ENCODE measurements at regions not wholly inside any gene's neighbourhood (a gene's known extent, or its start where the extent isn't known, plus 50 kb on each side); places are given as distances from the start of the nearest gene placed in this dataset.

DNA sequence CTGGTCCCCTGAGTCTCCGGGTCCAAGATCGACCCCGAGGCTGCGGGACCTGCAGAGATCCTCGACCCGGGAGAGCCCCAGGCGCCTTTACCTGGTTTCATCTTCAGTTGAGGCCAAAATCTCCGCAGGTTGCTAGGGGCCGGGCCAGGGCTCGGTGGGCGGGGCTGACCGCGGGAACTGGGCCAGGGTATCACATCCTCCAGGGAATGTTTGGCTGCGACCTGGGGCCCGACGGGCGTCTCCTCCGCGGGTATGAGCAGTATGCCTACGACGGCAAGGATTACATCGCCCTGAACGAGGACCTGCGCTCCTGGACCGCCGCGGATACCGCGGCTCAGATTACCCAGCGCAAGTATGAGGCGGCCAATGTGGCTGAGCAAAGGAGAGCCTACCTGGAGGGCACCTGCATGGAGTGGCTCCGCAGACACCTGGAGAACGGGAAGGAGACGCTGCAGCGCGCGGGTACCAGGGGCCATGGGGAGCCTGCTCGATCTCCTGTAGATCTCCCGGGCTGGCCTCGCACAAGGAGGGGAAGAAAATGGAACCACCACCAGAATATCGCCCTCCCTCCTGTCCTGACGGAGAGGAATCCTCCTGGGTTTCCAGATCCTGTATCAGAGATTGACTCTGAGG, 53.8 kb upstream of the POLR1H start:
- DNase-seq: no peak
- Histone ChIP-seq H3K27ac (ENCODE audit: low read depth in 2 of 2, low read length in 1 of 2) (no peak overlapping the region), H3K36me3 (replicated peaks in 1 of 2; ENCODE audit: control insufficient read depth in 1 of 2, insufficient read depth in 2 of 2, low read length in 1 of 2) (no peaks in the 10 kb centered on the region), H3K27me3 (ENCODE audit: insufficient read depth) (no peaks in the 10 kb centered on the region), H3K79me2 (ENCODE audit: insufficient read depth) (no peaks in the 10 kb centered on the region), H2AFZ (ENCODE audit: low read depth) (no peak overlapping the region), H3K4me1 (ENCODE audit: control insufficient read depth in 1 of 2, insufficient read depth in 2 of 2, low read depth in 1 of 2, low read length in 1 of 2) (no peaks in the 10 kb centered on the region), H3K4me3 (ENCODE audit: low read depth in 2 of 2, low read length in 1 of 2) (no peak overlapping the region), H4K20me1 (ENCODE audit: insufficient read depth) (no peaks in the 10 kb centered on the region), H3K9me3 (no peaks in the 10 kb centered on the region), H3K4me2 (no peak overlapping the region), H3K9me2 (no peaks in the 10 kb centered on the region), H3F3A (replicated peaks; ENCODE audit: insufficient read depth) (no peaks in the 10 kb centered on the region), H3K9ac (no peak overlapping the region)
- TF ChIP-seq, protein P1, sequence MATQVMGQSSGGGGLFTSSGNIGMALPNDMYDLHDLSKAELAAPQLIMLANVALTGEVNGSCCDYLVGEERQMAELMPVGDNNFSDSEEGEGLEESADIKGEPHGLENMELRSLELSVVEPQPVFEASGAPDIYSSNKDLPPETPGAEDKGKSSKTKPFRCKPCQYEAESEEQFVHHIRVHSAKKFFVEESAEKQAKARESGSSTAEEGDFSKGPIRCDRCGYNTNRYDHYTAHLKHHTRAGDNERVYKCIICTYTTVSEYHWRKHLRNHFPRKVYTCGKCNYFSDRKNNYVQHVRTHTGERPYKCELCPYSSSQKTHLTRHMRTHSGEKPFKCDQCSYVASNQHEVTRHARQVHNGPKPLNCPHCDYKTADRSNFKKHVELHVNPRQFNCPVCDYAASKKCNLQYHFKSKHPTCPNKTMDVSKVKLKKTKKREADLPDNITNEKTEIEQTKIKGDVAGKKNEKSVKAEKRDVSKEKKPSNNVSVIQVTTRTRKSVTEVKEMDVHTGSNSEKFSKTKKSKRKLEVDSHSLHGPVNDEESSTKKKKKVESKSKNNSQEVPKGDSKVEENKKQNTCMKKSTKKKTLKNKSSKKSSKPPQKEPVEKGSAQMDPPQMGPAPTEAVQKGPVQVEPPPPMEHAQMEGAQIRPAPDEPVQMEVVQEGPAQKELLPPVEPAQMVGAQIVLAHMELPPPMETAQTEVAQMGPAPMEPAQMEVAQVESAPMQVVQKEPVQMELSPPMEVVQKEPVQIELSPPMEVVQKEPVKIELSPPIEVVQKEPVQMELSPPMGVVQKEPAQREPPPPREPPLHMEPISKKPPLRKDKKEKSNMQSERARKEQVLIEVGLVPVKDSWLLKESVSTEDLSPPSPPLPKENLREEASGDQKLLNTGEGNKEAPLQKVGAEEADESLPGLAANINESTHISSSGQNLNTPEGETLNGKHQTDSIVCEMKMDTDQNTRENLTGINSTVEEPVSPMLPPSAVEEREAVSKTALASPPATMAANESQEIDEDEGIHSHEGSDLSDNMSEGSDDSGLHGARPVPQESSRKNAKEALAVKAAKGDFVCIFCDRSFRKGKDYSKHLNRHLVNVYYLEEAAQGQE (IDR thresholded peaks at IDR 0.05; ENCODE audit: low read depth, low read length): no peak
- TF ChIP-seq, protein P2, sequence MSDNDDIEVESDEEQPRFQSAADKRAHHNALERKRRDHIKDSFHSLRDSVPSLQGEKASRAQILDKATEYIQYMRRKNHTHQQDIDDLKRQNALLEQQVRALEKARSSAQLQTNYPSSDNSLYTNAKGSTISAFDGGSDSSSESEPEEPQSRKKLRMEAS (IDR thresholded peaks at IDR 0.05; ENCODE audit: low read depth): no peak
- TF ChIP-seq, protein P3, sequence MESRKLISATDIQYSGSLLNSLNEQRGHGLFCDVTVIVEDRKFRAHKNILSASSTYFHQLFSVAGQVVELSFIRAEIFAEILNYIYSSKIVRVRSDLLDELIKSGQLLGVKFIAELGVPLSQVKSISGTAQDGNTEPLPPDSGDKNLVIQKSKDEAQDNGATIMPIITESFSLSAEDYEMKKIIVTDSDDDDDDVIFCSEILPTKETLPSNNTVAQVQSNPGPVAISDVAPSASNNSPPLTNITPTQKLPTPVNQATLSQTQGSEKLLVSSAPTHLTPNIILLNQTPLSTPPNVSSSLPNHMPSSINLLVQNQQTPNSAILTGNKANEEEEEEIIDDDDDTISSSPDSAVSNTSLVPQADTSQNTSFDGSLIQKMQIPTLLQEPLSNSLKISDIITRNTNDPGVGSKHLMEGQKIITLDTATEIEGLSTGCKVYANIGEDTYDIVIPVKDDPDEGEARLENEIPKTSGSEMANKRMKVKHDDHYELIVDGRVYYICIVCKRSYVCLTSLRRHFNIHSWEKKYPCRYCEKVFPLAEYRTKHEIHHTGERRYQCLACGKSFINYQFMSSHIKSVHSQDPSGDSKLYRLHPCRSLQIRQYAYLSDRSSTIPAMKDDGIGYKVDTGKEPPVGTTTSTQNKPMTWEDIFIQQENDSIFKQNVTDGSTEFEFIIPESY (IDR thresholded peaks at IDR 0.05; ENCODE audit: borderline replicate concordance, low read depth): no peak
- no peak for TF ChIP-seq CHD2 (IDR thresholded peaks at IDR 0.05; ENCODE audit: low read length, partially characterized antibody)
- TF ChIP-seq GATA2 (CRISPR knock-in tag; IDR thresholded peaks at IDR 0.05): no peak
- TF ChIP-seq RAD21 (IDR thresholded peaks at IDR 0.05; ENCODE audit: low read length): no peak
- CTCF ChIA-PET: no interaction called here
- 46% methylated on average over 11 of the region's 42 CpGs for WGBS (ENCODE audit: low lambda C conversion rate)
- POLR2A ChIA-PET: no interaction called here

DNA sequence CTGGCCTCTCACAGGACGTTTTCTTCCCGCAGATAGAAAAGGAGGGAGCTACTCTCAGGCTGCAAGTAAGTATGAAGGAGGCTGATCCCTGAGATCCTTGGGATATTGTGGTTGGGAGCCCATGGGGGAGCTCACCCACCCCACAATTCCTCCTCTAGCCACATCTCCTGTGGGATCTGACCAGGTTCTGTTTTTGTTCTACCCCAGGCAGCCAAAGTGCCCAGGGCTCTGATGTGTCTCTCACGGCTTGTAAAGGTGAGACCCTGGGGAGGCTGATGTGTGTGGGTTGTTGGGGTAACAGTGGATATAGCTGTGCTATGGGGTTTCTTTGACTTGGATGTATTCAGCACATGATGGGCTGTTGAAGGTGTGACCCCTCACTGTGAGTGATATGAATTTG, 52.0 kb upstream of the POLR1H start:
- H3K4me2 ChIP-seq: no peak overlapping the region
- no peaks in the 10 kb centered on the region for H3K9me2 ChIP-seq
- POLR2A ChIA-PET: no interaction called here
- H3K4me3 ChIP-seq (ENCODE audit: low read depth in 2 of 2, low read length in 1 of 2): no peak overlapping the region
- H3K27me3 ChIP-seq (ENCODE audit: insufficient read depth): no peaks in the 10 kb centered on the region
- no peak overlapping the region for H3K27ac ChIP-seq (ENCODE audit: low read depth in 2 of 2, low read length in 1 of 2)
- peaks cover 4% of the 10 kb centered on the region; the same call in 1 of the 2 replicates for H4K20me1 ChIP-seq (ENCODE audit: insufficient read depth)
- TF ChIP-seq POLR2AphosphoS5 (IDR thresholded peaks at IDR 0.05; ENCODE audit: low read depth, low read length): no peak
- no peak for TF ChIP-seq GATA2 (CRISPR knock-in tag; IDR thresholded peaks at IDR 0.05)
- TF ChIP-seq FOXJ3 (CRISPR knock-in tag; IDR thresholded peaks at IDR 0.05): no peak
- TF ChIP-seq, protein P4, sequence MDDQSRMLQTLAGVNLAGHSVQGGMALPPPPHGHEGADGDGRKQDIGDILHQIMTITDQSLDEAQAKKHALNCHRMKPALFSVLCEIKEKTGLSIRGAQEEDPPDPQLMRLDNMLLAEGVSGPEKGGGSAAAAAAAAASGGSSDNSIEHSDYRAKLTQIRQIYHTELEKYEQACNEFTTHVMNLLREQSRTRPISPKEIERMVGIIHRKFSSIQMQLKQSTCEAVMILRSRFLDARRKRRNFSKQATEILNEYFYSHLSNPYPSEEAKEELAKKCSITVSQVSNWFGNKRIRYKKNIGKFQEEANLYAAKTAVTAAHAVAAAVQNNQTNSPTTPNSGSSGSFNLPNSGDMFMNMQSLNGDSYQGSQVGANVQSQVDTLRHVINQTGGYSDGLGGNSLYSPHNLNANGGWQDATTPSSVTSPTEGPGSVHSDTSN (IDR thresholded peaks at IDR 0.05): no peak
- H3K9ac ChIP-seq: no peak overlapping the region
- WGBS (ENCODE audit: low lambda C conversion rate): 100% methylated on average over 2 of the region's 3 CpGs
- no peak overlapping the region for H2AFZ ChIP-seq (ENCODE audit: low read depth)
- no peaks in the 10 kb centered on the region for H3K9me3 ChIP-seq
- no peaks in the 10 kb centered on the region for H3K36me3 ChIP-seq (replicated peaks in 1 of 2; ENCODE audit: control insufficient read depth in 1 of 2, insufficient read depth in 2 of 2, low read length in 1 of 2)
- H3K4me1 ChIP-seq (ENCODE audit: control insufficient read depth in 1 of 2, insufficient read depth in 2 of 2, low read depth in 1 of 2, low read length in 1 of 2): no peaks in the 10 kb centered on the region
- H3K79me2 ChIP-seq (ENCODE audit: insufficient read depth): no peaks in the 10 kb centered on the region
- DNase-seq: no peak
- CTCF ChIA-PET: interaction anchor here (1.8 to 4.1 kb wide), 2 partner anchors 122 to 161 kb away, joined by 6 to 24 read pairs; no protein-coding TSS in a partner anchor
- H3F3A ChIP-seq (replicated peaks; ENCODE audit: insufficient read depth): no peaks in the 10 kb centered on the region

Measured in SK-N-SH (cell line).